Ishikawa (cell line): ENCODE measurements at regions not wholly inside any gene's neighbourhood (a gene's known extent, or its start where the extent isn't known, plus 50 kb on each side); places are given as distances from the start of the nearest gene placed in this dataset.

ENCODE experiments used
- EP300 ChIP-seq: IDR thresholded peaks from 2 replicates; pipeline ENCODE4 v1.6.1; 2012; ENCODE audit warnings: borderline replicate concordance
- TAF1 ChIP-seq: IDR thresholded peaks from 2 replicates; pipeline ENCODE4 v1.6.1; 2012; ENCODE audit warnings: low read depth, mild to moderate bottlenecking
- YY1 ChIP-seq: IDR thresholded peaks from 2 replicates; pipeline ENCODE4 v1.6.1; 2012; ENCODE audit warnings: low read depth
- TF ChIP-seq, protein P1 (sequence below): IDR thresholded peaks from 2 replicates; pipeline ENCODE4 v1.6.1; 2012; ENCODE audit warnings: low read depth, mild to moderate bottlenecking

DNA sequence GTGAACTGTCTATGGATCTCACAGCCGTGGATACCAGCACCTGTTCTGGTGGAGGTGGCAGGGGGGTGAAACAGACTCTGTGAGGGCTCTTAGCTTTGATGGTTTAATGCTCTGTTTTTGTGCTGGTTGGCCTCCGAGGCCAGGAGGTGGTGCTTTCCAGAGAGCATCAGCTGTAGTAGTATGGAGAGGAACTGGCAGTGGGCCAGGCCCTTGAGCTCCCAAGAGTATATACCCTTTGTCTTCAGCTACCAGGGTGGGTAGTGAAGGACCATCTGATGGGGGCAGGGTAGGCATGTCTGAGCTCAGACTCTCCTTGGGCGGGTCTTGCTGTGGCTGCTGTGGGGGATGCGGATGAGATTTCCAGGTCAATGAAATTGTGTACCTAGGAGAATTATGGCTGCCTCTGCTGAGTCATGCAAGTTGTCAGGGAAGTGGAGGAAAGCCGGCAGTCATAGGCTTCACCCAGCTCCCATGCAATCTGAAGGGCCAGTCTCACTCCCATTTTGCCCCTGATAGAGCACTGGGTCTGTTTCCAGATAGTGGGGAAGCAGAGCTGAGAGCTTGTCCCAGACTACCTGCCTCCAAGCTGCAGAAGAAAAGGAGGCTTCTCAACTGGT, 102.7 kb upstream of the AHI1 start:
- TF ChIP-seq YY1 (no peak), EP300 (no peak), TAF1 (no peak)
- TF ChIP-seq, protein P1, sequence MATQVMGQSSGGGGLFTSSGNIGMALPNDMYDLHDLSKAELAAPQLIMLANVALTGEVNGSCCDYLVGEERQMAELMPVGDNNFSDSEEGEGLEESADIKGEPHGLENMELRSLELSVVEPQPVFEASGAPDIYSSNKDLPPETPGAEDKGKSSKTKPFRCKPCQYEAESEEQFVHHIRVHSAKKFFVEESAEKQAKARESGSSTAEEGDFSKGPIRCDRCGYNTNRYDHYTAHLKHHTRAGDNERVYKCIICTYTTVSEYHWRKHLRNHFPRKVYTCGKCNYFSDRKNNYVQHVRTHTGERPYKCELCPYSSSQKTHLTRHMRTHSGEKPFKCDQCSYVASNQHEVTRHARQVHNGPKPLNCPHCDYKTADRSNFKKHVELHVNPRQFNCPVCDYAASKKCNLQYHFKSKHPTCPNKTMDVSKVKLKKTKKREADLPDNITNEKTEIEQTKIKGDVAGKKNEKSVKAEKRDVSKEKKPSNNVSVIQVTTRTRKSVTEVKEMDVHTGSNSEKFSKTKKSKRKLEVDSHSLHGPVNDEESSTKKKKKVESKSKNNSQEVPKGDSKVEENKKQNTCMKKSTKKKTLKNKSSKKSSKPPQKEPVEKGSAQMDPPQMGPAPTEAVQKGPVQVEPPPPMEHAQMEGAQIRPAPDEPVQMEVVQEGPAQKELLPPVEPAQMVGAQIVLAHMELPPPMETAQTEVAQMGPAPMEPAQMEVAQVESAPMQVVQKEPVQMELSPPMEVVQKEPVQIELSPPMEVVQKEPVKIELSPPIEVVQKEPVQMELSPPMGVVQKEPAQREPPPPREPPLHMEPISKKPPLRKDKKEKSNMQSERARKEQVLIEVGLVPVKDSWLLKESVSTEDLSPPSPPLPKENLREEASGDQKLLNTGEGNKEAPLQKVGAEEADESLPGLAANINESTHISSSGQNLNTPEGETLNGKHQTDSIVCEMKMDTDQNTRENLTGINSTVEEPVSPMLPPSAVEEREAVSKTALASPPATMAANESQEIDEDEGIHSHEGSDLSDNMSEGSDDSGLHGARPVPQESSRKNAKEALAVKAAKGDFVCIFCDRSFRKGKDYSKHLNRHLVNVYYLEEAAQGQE = no peak
